Posterior vena cava (tissue), 2 donors: ENCODE measurements at regions not wholly inside any gene's neighbourhood (a gene's known extent, or its start where the extent isn't known, plus 50 kb on each side); places are given as distances from the start of the nearest gene placed in this dataset.

Experiments
- DNase-seq: peaks from one replicate; pipeline ENCODE4 v3.0.0-alpha.2; 2020; ENCODE audit warnings: low spot score
- intact Hi-C, 2 donors: fragments of 100-400 bp; cut with DNase I; formaldehyde crosslinking; loops; one replicate each; pipeline versions ENCODE4 v1.14.1 to v1.14.2; 2022 to 2023
- donor health status: DM: yes; HTN: yes; CAD: no.
- donor health status: DM: yes; HTN: yes; CAD: no.

DNA sequence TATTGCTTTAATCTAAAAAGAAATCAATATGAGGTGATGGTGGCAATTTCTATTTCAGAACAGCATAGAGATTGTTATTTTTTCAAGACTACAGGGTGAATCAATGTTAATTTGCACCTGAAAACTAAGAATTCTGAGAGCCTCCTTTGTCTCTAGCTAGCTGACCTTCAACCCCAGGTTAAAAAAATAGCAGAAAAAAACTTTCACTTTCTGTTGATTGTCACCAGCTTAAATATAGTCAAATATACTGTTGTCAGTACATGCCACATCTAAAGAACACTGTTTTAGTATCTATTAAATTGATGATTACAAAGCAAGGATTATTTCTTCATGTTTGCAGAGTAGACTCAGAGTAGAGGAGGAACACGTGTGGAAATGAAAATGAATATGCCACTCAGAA is 1371.4 kb downstream of the MAT2B start:
- intact Hi-C loops, result no loop called here
- no peak for DNase-seq

DNA sequence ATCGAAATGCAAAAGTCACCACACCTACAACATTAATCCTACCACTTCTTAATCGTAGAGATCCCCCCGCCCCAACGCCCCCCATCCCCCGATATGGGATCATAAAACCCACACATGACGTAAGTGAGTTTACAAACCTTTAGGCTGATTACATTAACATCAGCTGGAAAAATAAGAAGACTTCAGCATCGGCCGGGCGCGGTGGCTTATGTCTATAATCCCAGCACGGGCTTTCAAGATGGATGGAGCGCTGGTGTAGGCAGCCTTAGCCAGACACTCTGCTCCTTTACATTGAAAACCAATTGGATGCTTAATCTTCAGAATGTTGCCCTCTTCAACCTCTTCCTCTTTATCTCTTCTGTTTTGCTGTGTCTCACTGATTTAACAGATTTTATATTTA is 1376.0 kb downstream of the MAT2B start:
- no peak for DNase-seq
- intact Hi-C loops, result no loop called here

DNA sequence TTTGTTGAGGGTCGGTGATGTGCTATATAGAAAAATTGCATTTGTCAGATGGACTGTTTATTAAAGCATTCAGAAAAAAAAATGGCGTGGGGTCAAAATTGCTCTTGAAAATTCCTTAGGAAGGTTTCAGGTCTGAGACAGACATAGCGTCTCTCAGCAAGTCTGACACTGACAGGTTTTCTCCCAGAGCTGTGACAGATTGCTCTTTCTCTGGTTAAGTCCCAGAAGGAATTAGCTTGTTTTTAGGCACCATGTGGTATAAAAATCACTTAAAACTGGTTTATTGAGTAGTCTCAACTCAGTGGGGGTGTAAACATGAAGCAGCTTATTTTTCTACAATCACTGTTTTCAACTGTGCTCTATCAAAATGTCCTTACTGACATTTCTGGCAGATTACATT is 1379.8 kb downstream of the MAT2B start:
- DNase-seq, result no peak
- intact Hi-C loops, result no loop called here

DNA sequence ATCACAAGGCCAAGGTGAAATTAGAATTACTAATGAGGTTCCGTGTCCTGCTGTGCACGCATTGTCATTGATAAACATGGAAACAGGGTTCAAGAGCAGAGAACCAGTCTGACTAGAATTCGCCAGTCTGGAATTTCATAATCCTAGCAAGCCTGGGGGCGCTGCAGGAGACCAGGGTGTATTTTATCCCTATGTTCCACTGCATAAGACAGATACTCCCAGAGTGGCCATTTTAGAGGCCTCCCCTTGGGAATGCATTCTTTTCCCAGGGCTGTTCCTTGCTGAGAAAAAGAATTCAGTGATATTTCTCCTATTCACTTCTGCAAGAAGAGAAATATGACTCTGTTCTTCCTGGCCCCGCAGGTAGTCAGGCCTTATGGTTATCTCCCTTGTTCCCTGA is 1387.7 kb downstream of the MAT2B start:
- intact Hi-C loops, result no loop called here
- no peak for DNase-seq

DNA sequence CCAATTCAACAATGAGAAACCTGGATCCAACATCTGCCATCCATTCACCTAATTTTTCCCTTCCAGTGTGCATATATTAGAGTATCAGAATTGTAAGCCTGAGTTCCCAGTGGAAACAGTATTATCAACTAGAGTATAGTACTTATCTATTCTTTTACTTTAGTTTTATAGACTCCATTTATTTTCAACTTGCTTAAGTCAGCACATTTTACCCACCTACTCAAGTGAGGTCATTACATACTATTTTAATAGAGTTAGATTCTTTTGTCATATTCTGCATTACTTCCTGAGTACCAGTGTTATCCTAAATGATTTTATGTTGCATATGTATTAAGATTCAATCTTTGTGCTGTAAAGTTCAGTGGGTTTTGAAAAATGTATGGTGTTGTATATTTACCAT is 1393.3 kb downstream of the MAT2B start:
- DNase-seq, result no peak
- intact Hi-C loops, result no loop called here

DNA sequence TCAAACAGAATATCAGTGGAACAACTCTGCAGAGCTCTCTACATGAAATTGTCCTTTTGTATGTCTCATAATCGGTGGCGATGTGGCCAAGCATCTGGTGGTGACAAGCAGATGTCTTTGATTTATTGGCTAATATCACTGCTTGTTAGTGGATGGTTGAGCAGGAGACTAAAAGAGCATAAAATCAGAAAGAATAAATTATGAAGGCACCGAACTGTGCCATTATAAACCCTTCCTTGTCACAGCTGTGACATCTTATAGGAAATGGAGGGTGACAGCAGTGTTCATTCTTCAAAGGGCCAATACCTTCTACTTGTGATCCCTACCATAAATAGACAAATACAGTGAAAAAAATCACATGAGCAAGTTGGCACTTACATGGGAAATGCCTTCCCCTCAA is 1404.3 kb downstream of the MAT2B start:
- intact Hi-C loops, result no loop called here

DNA sequence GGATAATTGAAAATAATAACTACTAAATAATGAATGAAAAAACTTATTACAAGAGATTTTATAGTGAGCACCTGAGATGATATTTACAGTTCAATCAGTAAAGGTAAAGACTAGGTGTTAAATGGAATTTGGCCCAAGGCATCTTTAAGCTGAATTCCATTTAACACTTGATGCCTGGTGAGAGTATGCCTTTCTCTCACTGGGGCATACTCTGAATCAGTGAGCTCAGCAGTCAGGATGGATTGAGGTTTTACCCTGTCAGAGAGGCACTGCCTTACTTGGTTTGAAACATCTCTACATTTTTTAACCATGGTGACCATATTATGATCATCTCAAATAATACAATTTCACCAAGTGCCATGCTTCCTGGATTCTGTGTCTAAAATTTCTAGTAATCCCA is 1416.3 kb downstream of the MAT2B start:
- no peak for DNase-seq
- intact Hi-C loops, result no loop called here

More for the DNA sequence above, 1404.3 kb downstream of the MAT2B start:
- no peak for DNase-seq

DNA sequence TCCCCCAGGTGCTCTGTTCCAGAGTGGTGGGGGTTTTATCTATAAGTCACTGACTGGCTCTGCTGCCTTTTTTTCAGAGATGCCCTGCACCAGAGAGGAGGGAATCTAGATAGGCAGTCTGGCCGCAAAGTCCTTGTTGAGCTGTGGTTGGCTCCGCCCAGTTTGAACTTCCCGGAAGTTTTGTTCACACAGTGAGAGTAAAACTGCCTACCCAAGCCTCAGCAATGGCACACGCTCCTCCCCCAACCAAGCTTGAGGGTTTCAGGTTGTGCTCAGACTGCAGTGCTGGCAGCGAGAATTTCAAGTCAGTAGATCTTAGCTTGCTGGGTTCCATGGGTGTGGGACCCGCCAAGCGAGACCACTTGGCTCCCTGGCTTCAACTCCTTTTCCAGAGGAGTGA is 1428.6 kb downstream of the MAT2B start:
- intact Hi-C loops, result no loop called here
- DNase-seq, result no peak

DNA sequence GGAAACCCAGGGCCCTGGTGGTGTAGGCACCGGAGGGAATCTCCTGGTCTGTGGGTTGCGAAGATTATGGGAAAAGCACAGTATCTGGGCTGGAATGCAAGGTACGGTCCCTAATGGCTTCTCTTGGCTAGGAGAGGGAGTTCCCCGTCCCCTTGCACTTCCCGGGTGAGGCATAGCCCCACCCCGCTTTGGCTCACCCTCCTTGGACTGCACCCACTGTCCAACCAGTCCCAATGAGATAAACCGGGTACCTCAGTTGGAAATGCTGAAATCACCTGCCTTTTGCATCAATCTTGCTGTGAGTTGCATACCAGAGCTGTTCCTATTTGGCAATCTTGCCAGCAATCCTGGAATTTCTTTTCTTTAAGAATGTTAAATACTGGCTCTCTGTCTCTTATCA is 1429.1 kb downstream of the MAT2B start:
- intact Hi-C loops, result no loop called here
- DNase-seq, result no peak

DNA sequence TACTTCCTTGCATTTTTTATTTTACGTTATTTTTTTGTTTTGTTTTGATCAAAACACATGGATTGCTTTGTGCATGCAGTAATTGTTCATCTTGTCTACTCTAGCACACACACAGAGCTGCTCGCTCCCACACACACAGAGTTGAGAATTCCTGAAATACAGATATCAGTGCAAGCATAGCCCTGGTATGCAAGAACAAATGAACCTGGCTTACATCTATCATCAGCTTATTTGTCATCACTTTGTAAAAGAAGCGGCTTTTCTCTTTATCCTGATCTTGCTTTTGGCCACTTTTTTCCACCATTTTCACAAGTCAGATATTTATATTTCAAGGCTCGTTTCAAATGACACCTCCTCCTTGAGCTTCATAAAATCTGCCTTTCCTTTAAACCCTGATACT is 1435.7 kb downstream of the MAT2B start:
- DNase-seq, result no peak
- intact Hi-C loops, result no loop called here

DNA sequence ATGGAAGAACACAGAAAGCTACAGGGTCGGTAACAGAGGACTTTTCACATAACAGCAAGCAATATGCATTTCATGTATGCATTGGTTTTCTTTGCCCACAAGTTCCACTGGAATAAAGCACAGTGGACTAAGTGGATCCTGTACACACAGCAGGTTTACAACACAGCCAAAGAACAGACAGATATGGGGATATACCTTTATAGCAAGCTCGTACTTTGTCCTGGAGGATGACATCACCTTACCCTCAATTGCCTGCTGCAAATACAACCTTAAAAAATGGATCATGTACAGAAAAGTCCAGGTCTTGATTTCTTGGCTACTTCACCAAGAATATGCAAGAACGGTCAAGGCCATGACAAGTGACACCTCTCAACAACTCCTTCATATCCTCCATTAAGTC is 1445.5 kb downstream of the MAT2B start:
- intact Hi-C loops, result no loop called here
- DNase-seq, result no peak

DNA sequence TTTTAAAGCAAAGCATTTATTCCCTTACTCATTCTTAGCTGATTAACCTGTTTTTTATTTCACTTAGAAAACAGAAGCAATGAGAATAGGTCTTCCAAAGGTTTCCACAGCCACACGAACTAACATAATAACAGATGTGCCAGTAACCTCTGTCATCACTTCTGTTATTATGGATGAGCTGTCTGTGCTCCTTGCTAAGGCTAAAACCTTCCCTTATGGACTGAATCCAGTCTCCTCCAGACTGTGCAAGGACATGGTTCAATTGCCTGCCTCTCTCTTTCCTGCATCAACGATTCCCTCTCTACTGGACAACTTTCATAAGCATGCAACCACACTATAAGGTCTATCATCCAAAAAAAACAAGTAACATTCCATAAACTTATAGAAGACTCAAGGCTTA is 1446.2 kb downstream of the MAT2B start:
- intact Hi-C loops, result no loop called here
- no peak for DNase-seq

DNA sequence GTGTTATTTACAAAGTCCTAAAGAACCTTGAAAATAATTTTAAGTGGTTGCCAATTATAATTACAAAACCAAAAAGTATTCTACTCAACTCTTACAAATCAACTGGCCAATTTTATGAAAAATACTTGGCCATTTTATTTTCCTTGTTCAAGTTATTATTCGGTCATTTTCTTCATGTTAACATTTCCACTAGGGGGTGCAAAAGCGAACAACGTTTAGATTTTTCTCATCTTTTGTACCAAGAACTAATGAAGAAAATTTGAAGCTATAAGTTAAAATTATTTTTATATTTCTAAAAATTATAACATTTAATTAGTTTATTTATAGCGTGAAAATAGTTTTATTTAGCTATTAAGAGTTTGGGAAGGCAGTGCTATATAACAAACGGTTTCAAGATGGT is 1453.3 kb downstream of the MAT2B start:
- intact Hi-C loops, result no loop called here
- DNase-seq, result no peak

DNA sequence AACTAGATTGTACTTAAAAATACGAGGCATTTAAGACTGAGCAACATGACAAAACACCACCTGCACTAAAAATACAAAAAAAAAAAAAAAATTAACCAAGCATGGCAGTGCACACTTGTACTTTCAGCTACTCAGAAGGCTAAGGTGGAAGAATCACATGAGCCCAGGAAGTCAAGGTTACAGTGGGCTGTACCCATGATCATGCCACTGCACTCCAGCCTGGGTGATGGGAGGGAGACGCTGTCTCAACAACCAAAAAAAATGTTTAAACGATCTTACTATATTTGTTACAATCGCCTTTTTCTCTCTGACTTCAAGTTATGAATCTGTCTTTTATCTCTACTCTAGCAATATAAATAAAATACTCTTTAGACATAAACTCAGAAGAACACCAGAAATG is 1454.3 kb downstream of the MAT2B start:
- DNase-seq, result no peak
- intact Hi-C loops, result no loop called here

DNA sequence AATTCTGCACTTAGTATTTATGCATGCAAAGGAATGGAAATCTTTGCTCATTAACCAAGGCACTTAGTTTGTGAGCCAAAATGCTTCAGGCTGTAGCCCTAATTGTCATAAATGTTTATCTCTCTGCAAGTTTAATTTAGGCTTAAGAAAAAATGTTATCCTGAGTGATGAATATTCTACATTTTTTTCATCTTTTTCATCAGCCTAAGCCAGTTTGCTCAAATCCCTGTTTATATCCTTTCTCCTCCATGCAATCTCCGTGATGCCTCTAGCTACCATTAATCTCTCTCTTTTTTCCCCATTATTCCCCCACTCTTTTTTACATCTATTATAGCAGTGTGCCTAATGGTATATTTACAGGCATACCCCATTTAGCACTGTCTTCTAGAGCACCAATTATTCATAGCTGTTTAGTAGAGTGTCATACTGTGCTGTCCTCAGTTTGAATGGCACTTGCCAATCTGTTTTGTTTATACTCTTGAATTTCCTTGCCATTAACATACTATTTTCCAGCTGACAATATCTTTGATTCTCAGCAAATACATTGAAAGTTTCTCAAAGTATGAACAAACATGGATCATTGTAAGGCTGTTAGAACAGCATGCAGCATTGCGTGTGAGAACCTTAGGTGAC is 1457.0 kb downstream of the MAT2B start:
- intact Hi-C loops, result no loop called here
- no peak for DNase-seq

DNA sequence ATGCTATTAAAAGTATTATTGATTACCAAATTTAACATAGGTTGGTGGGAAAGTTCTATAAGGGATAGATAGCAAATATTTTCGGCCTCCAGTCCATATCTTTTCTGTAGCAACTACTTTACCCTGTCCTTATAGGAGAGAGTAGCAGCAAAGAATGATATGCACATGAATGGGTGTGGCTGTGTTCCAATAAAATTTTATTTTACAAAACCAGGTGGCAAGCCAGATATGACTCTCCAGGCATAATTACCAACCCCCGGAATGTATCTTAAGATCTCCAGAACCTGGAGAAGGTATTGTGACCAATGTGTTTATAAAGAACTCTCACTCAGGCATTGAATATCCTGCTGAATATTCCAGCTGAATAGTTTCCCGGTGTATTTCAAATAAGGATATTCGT is 1461.2 kb downstream of the MAT2B start:
- intact Hi-C loops, result no loop called here
- no peak for DNase-seq

DNA sequence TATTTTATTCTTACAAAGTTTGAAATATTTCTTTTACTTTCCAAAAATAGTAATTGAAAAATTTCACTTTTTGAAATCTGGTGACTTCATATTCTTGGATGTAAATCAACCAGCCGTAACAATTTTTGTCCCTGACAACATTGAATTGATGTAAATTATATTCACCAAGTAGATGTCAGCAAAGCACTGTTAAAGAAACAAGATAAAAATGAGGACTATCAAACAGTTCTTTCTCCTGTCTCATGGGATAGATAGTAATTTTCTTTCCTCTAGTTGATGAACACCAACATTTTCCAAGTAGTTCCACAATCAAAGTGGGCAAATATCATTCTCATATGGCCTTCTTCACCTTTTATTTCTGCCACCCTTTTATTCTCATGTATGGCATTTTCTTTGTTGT is 1461.9 kb downstream of the MAT2B start:
- intact Hi-C loops, result no loop called here
- no peak for DNase-seq

DNA sequence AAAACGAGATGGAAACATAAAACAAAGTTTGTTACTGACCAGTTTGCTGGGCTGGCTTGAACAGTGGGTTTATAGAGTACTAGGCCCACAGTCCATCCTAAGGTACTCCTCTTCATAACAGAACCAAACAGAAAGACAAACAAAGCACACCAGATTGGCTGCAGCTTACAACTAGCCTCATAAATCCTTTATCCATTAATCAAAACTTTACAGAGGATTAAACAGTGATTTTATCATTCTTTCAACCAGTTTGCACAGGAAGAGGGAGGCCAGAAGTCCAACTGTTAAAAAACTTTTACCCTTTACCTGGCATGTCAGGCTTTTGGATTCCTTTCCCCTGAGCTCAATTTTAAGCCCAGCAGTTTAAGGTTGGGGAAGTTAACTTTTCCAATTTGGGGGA is 1467.6 kb downstream of the MAT2B start:
- DNase-seq, result no peak
- intact Hi-C loops, result no loop called here

DNA sequence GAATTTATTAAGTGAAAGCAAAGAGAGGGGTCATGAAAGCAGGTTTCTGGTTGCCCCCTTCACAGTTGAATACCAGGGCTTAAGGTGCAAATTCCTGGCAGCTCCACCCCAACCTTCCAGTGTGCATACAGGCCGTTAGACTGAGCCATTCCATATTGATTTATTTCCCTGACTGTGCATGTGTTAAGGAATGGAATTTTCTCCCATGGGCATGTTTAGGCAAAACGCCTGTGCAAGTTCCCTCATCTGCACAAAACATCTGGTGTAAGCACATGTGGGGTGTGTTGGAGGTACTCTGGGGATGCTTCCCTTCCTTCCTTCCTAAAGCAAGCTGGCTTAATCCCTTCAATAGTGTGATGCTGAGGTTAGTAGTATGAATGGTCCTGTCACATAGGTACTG is 1470.6 kb downstream of the MAT2B start:
- intact Hi-C loops, result no loop called here
- no peak for DNase-seq

DNA sequence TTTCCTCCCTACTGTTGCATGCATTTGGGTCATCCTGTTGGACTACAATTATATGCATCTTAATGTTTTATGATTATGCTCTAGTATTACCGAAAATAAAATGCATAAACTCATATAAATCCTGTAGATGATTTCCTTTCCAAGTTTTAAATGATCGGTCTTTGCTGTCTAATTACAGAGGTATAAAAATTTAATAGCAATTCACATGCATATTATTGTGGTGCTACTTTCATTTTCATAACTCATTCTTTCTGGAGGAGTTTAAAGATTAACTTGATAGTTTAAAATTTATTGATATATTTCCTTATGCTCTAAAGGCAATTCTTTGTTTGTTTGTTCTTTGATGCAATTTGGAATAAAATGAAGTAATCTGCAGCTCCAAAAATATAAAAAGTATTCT is 1475.1 kb downstream of the MAT2B start:
- intact Hi-C loops, result no loop called here
- no peak for DNase-seq

DNA sequence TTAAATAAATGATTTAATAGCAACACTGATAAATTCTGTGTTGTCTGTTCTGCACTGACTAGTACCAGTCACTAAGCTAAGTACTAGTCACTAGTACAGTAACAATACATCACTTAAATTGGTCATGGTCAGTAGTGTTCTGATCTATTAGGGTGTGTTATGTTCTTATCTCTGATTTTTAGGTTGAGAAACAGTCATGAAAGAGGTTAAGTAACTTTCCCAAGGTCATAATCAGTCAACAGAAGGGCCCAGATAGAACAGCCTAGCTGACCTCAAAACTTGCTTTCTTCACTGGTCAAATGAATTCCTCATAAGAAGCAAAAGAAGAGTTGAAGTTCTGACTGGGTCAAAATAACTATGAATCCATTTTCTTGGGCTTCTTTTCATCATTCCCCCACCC is 1492.7 kb downstream of the MAT2B start:
- DNase-seq, result no peak
- intact Hi-C loops, result no loop called here

DNA sequence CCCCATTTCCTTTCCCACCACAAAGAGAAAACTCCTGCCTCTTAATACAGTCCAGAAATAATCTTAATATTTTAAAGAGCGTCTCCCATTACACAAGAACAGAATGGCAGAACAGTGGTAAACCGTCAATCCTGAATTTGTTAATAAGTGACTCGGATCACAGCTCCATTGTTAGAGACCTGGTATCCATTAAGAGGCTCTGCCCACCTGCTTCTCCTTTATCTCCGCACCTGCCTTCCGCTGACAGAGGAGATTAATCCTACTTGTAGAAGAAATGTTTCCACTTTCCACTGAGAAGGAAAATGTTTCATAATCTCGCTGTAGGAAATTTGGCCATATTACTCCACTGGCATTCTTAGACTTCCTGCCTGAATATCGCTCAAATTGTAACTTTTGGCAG is 1493.2 kb downstream of the MAT2B start:
- intact Hi-C loops, result no loop called here
- no peak for DNase-seq
